Nephron progenitor cell (in vitro differentiated cells): ENCODE measurements at regions not wholly inside any gene's neighbourhood (a gene's known extent, or its start where the extent isn't known, plus 50 kb on each side); places are given as distances from the start of the nearest gene placed in this dataset.

ENCODE experiments used
- DNase-seq: peaks from one replicate; pipeline ENCODE4 v3.0.0; 2021
- H3K27ac Mint-ChIP-seq: 2 replicates; pipeline ENCODE4 v1.8.0; 2021; ENCODE audit warnings: mild to moderate bottlenecking, moderate library complexity, mixed read lengths
- H3K27me3 Mint-ChIP-seq: 2 replicates; pipeline ENCODE4 v1.8.0; 2021; ENCODE audit warnings: mild to moderate bottlenecking, low read depth, mixed read lengths; ENCODE audit not compliant: poor library complexity
- H3K36me3 Mint-ChIP-seq: 2 replicates; pipeline ENCODE4 v1.8.0; 2021; ENCODE audit warnings: low read depth, mixed read lengths
- H3K4me1 Mint-ChIP-seq: 2 replicates; pipeline ENCODE4 v1.8.0; 2021; ENCODE audit warnings: mixed read lengths
- H3K4me3 Mint-ChIP-seq: 2 replicates; pipeline ENCODE4 v1.8.0; 2021; ENCODE audit warnings: mild to moderate bottlenecking, moderate library complexity, mixed read lengths
- H3K9me3 Mint-ChIP-seq: 2 replicates; pipeline ENCODE4 v1.8.0; 2021; ENCODE audit warnings: mild to moderate bottlenecking, moderate library complexity, mixed read lengths
- CTCF ChIP-seq: fragments of 200-600 bp; sonication (generic); IDR thresholded peaks from 2 replicates; pipeline ENCODE4 v1.5.0; 2021; ENCODE audit warnings: antibody characterized with exemption

GRCh38 chr3:76047368-76047767 lies 262.0 kb upstream of the ZNF717 start:
- Mint-ChIP-seq H3K4me1 (no peaks in the 10 kb centered on the region), H3K36me3 (no peaks in the 10 kb centered on the region), H3K27me3 (no peaks in the 10 kb centered on the region), H3K4me3 (no peak overlapping the region), H3K9me3 (no peaks in the 10 kb centered on the region), H3K27ac (no peak overlapping the region)
- DNase-seq = no peak
- TF ChIP-seq CTCF = no peak

GRCh38 chr3:76049776-76050175 lies 264.4 kb upstream of the ZNF717 start:
- DNase-seq = no peak
- TF ChIP-seq CTCF = no peak
- Mint-ChIP-seq H3K27ac (no peak overlapping the region), H3K36me3 (no peaks in the 10 kb centered on the region), H3K4me3 (no peak overlapping the region), H3K9me3 (no peaks in the 10 kb centered on the region), H3K27me3 (no peaks in the 10 kb centered on the region), H3K4me1 (no peaks in the 10 kb centered on the region)

- Mint-ChIP-seq H3K27ac (no peak overlapping the region), H3K9me3 (no peaks in the 10 kb centered on the region), H3K4me3 (no peak overlapping the region), H3K4me1 (no peaks in the 10 kb centered on the region), H3K27me3 (no peaks in the 10 kb centered on the region), H3K36me3 (no peaks in the 10 kb centered on the region)
- no peak for TF ChIP-seq CTCF
- no peak for DNase-seq
These were observed 265.8 kb upstream of the ZNF717 start for GRCh38 chr3:76051145-76051544.

- Mint-ChIP-seq H3K36me3 (no peaks in the 10 kb centered on the region), H3K27me3 (no peaks in the 10 kb centered on the region), H3K9me3 (no peaks in the 10 kb centered on the region), H3K27ac (no peak overlapping the region), H3K4me1 (no peaks in the 10 kb centered on the region), H3K4me3 (no peak overlapping the region)
- no peak for DNase-seq
- no peak for TF ChIP-seq CTCF
These were observed 269.1 kb upstream of the ZNF717 start for GRCh38 chr3:76054404-76054803.

GRCh38 chr3:76061654-76062053 lies 276.3 kb upstream of the ZNF717 start:
- no peak overlapping the region for H3K4me3 Mint-ChIP-seq
- H3K27me3 Mint-ChIP-seq = no peaks in the 10 kb centered on the region
- no peak for TF ChIP-seq CTCF
- no peak for DNase-seq
- no peaks in the 10 kb centered on the region for H3K36me3 Mint-ChIP-seq
- H3K27ac Mint-ChIP-seq = no peak overlapping the region
- H3K4me1 Mint-ChIP-seq = no peaks in the 10 kb centered on the region
- no peaks in the 10 kb centered on the region for H3K9me3 Mint-ChIP-seq

GRCh38 chr3:76063019-76063418 lies 277.7 kb upstream of the ZNF717 start:
- no peaks in the 10 kb centered on the region for H3K4me1 Mint-ChIP-seq
- no peaks in the 10 kb centered on the region for H3K36me3 Mint-ChIP-seq
- no peak for TF ChIP-seq CTCF
- no peaks in the 10 kb centered on the region for H3K9me3 Mint-ChIP-seq
- no peak overlapping the region for H3K4me3 Mint-ChIP-seq
- H3K27me3 Mint-ChIP-seq = no peaks in the 10 kb centered on the region
- DNase-seq = no peak
- no peak overlapping the region for H3K27ac Mint-ChIP-seq
